BJ (cell line): ENCODE measurements at regions not wholly inside any gene's neighbourhood (a gene's known extent, or its start where the extent isn't known, plus 50 kb on each side); places are given as distances from the start of the nearest gene placed in this dataset.
"Not testable (repeated sequence)": the region's sequence is repeated elsewhere in the genome, so short reads cannot be mapped to it uniquely, and the experiment has no call there.

Source experiments
- CTCF ChIA-PET: fragments of 350-600 bp; formaldehyde crosslinking; extraction: SDS; loops from one replicate; lab custom pipeline; 2021; ENCODE audit warnings: antibody characterized with exemption, inconsistent platforms; lab: Yijun Ruan, JAX
- POLR2A ChIA-PET: fragments of 300-600 bp; sonication (Branson Sonifier 250); formaldehyde crosslinking; extraction: SDS; loops from one replicate; lab custom pipeline; 2021; ENCODE audit warnings: antibody characterized with exemption; lab: Charles Lee
- DNase-seq: peaks from one replicate; pipeline ENCODE4 v3.0.0-alpha.2; 2011; ENCODE audit warnings: low read depth
- H3K27me3 ChIP-seq: 2 replicates; pipeline ENCODE4 v1.6.0; 2011; ENCODE audit warnings: low read length; ENCODE audit not compliant: control insufficient read depth, insufficient read depth
- H3K36me3 ChIP-seq: 2 replicates; pipeline ENCODE4 v1.5.1; 2011; ENCODE audit warnings: low read length; ENCODE audit not compliant: control insufficient read depth, insufficient read depth
- H3K4me3 ChIP-seq: 2 replicates; pipeline ENCODE4 v1.5.1; 2011; ENCODE audit warnings: low read depth, mild to moderate bottlenecking, control low read depth, low read length
- CTCF ChIP-seq: IDR thresholded peaks from 2 replicates; pipeline ENCODE4 v1.5.1; 2011; ENCODE audit warnings: low read depth, mild to moderate bottlenecking, control low read depth, inconsistent platforms, low read length, moderate library complexity; ENCODE audit not compliant: insufficient read depth

GRCh38 chr5:29130786-29131185 lies 2062.7 kb upstream of the CDH6 start:
- Histone ChIP-seq H3K27me3 (no peaks in the 10 kb centered on the region), H3K36me3 (no peaks in the 10 kb centered on the region), H3K4me3 (no peak overlapping the region)
- POLR2A ChIA-PET: no interaction called here
- DNase-seq: no peak
- CTCF ChIA-PET: no interaction called here
- TF ChIP-seq CTCF: no peak

GRCh38 chr5:29127524-29128156 lies 2065.8 kb upstream of the CDH6 start:
- H3K27me3 ChIP-seq, H3K4me3 ChIP-seq, DNase-seq, CTCF ChIA-PET, POLR2A ChIA-PET, H3K36me3 ChIP-seq: not testable (repeated sequence)

- H3K36me3 ChIP-seq, DNase-seq, CTCF ChIA-PET, H3K4me3 ChIP-seq, POLR2A ChIA-PET, H3K27me3 ChIP-seq: not testable (repeated sequence)
These were observed 2067.0 kb upstream of the CDH6 start for GRCh38 chr5:29126462-29126861.

GRCh38 chr5:29122306-29122705 lies 2071.2 kb upstream of the CDH6 start:
- ChIA-PET POLR2A (no interaction called here), CTCF (no interaction called here)
- no peak for DNase-seq
- no peaks in the 10 kb centered on the region for H3K36me3 ChIP-seq
- H3K4me3 ChIP-seq: no peak overlapping the region
- no peak for TF ChIP-seq CTCF
- H3K27me3 ChIP-seq: no peaks in the 10 kb centered on the region

GRCh38 chr5:29114331-29114768 lies 2076.0 kb upstream of the CDH9 start:
- ChIA-PET CTCF (no interaction called here), POLR2A (no interaction called here)
- DNase-seq: no peak
- no peaks in the 10 kb centered on the region for H3K36me3 ChIP-seq
- TF ChIP-seq CTCF: no peak
- H3K27me3 ChIP-seq: no peaks in the 10 kb centered on the region
- H3K4me3 ChIP-seq: no peak overlapping the region

GRCh38 chr5:29113516-29113915 lies 2075.1 kb upstream of the CDH9 start:
- Histone ChIP-seq H3K4me3 (no peak overlapping the region), H3K36me3 (no peaks in the 10 kb centered on the region), H3K27me3 (no peaks in the 10 kb centered on the region)
- no peak for DNase-seq
- POLR2A ChIA-PET: no interaction called here
- CTCF ChIA-PET: no interaction called here
- TF ChIP-seq CTCF: no peak
